GM19467 (cell line): ENCODE measurements at regions not wholly inside any gene's neighbourhood (a gene's known extent, or its start where the extent isn't known, plus 50 kb on each side); places are given as distances from the start of the nearest gene placed in this dataset.

Experiments
- ATAC-seq: cut with Tn5 transposase; IDR thresholded peaks from one replicate; pipeline ENCODE4 v1.9.1; 2021; ENCODE audit warnings: mild to moderate bottlenecking, moderate library complexity; ENCODE audit not compliant: unreplicated experiment

GRCh38 chr1:21347072-21347581 is 56.9 kb upstream of the ECE1 start:
- ATAC-seq: no peak

- ATAC-seq: no peak
These were observed 56.3 kb upstream of the ECE1 start for GRCh38 chr1:21346365-21347071.

GRCh38 chr1:21344750-21345443 is 54.6 kb upstream of the ECE1 start:
- ATAC-seq: peak; percentile 9

- ATAC-seq: no peak
These were observed 54.0 kb upstream of the ECE1 start for GRCh38 chr1:21344098-21344749.

- no peak for ATAC-seq
These were observed 52.9 kb upstream of the ECE1 start for GRCh38 chr1:21342961-21343838.

- no peak for ATAC-seq
These were observed 51.3 kb upstream of the ECE1 start for GRCh38 chr1:21341517-21342078.

- ATAC-seq: no peak
These were observed 50.8 kb upstream of the ECE1 start for GRCh38 chr1:21341022-21341421.

GRCh38 chr1:21340230-21340945 is 50.1 kb upstream of the ECE1 start:
- no peak for ATAC-seq
